ENCODE measurements at regions not wholly inside any gene's neighbourhood (a gene's known extent, or its start where the extent isn't known, plus 50 kb on each side); places are given as distances from the start of the nearest gene placed in this dataset.
"Not testable (repeated sequence)": the region's sequence is repeated elsewhere in the genome, so short reads cannot be mapped to it uniquely, and the experiment has no call there.

GRCh38 chr16:9630119-9630518 lies 538.7 kb downstream of the HAPSTR1 start:
- no peak overlapping the region for H3K4me3 ChIP-seq
- intact Hi-C loops (cut with DNase I; ENCODE audit: low total_unique reads) (no loop called here), in situ Hi-C loops (cut with MboI; ENCODE audit: low pct_ligation_motif_present in 1 of 4, low pct_unique_long_range_greater_than_20kb in 1 of 4, low sequenced_read_pairs in 3 of 4) (loop anchor here in 1 of 4 donors (25.0 kb wide), 1 partner anchor 557 kb away; the partner anchor contains the start of gene GRIN2A)
- H3K36me3 ChIP-seq, result no peaks in the 10 kb centered on the region
- no peak overlapping the region for H3K27ac ChIP-seq
- no peak for TF ChIP-seq EP300 (IDR thresholded peaks at IDR 0.05; ENCODE audit: low read depth)
- no peak for TF ChIP-seq CTCF (IDR thresholded peaks at IDR 0.05)
- no peak for TF ChIP-seq POLR2A (IDR thresholded peaks at IDR 0.05)
- no peaks in the 10 kb centered on the region for H3K4me1 ChIP-seq
- no peaks in the 10 kb centered on the region for H3K9me3 ChIP-seq
- WGBS, 2 donors (ENCODE audit: low coverage in 1 of 2), result 67 to 70% methylated on average over 3 of the region's 3 CpGs
- no peaks in the 10 kb centered on the region for H3K27me3 ChIP-seq
- no peak for DNase-seq

GRCh38 chr16:9630985-9631384 lies 539.5 kb downstream of the HAPSTR1 start:
- H3K36me3 ChIP-seq, result no peaks in the 10 kb centered on the region
- in situ Hi-C loops (cut with MboI; ENCODE audit: low pct_ligation_motif_present in 1 of 4, low pct_unique_long_range_greater_than_20kb in 1 of 4, low sequenced_read_pairs in 3 of 4), result loop anchor here in 1 of 4 donors (25.0 kb wide), 1 partner anchor 556 kb away; the partner anchor contains the start of gene GRIN2A
- H3K4me1 ChIP-seq, result no peaks in the 10 kb centered on the region
- no peaks in the 10 kb centered on the region for H3K27me3 ChIP-seq
- H3K9me3 ChIP-seq, result no peaks in the 10 kb centered on the region
- no peak for DNase-seq
- intact Hi-C loops (cut with DNase I; ENCODE audit: low total_unique reads), result no loop called here
- 86 to 90% methylated on average over 4 of the region's 4 CpGs for WGBS, 2 donors (ENCODE audit: low coverage in 1 of 2)
- H3K27ac ChIP-seq, result no peak overlapping the region
- TF ChIP-seq POLR2A (IDR thresholded peaks at IDR 0.05), result no peak
- no peak for TF ChIP-seq POLR2AphosphoS5 (IDR thresholded peaks at IDR 0.05)
- no peak for TF ChIP-seq EP300 (IDR thresholded peaks at IDR 0.05; ENCODE audit: low read depth)
- TF ChIP-seq CTCF (IDR thresholded peaks at IDR 0.05), result no peak
- H3K4me3 ChIP-seq, result no peak overlapping the region

- DNase-seq, result no peak
- no peaks in the 10 kb centered on the region for H3K36me3 ChIP-seq
- no peaks in the 10 kb centered on the region for H3K9me3 ChIP-seq
- no peaks in the 10 kb centered on the region for H3K4me1 ChIP-seq
- WGBS, 2 donors (ENCODE audit: low coverage in 1 of 2), result 73 to 79% methylated on average over 4 to 6 of the region's 6 CpGs
- intact Hi-C loops (cut with DNase I; ENCODE audit: low total_unique reads) (no loop called here), in situ Hi-C loops (cut with MboI; ENCODE audit: low pct_ligation_motif_present in 1 of 4, low pct_unique_long_range_greater_than_20kb in 1 of 4, low sequenced_read_pairs in 3 of 4) (loop anchor here in 1 of 4 donors (25.0 kb wide), 1 partner anchor 553 kb away; the partner anchor contains the start of gene GRIN2A)
- no peak overlapping the region for H3K4me3 ChIP-seq
- H3K27ac ChIP-seq, result no peak overlapping the region
- no peaks in the 10 kb centered on the region for H3K27me3 ChIP-seq
- TF ChIP-seq EP300 (IDR thresholded peaks at IDR 0.05; ENCODE audit: low read depth) (no peak), POLR2A (IDR thresholded peaks at IDR 0.05) (no peak), CTCF (IDR thresholded peaks at IDR 0.05) (no peak), POLR2AphosphoS5 (IDR thresholded peaks at IDR 0.05) (no peak)
These were observed 542.4 kb downstream of the HAPSTR1 start for GRCh38 chr16:9633844-9634243.

- H3K27ac ChIP-seq; intact Hi-C loops (cut with DNase I; ENCODE audit: low total_unique reads); H3K27me3 ChIP-seq; H3K4me1 ChIP-seq; H3K36me3 ChIP-seq; H3K4me3 ChIP-seq; H3K9me3 ChIP-seq: not testable (repeated sequence)
- 73 to 100% methylated on average over 3 to 11 of the region's 11 CpGs for WGBS, 2 donors (ENCODE audit: low coverage in 1 of 2)
- DNase-seq, result peak; percentile 9
- in situ Hi-C loops (cut with MboI; ENCODE audit: low pct_ligation_motif_present in 1 of 4, low pct_unique_long_range_greater_than_20kb in 1 of 4, low sequenced_read_pairs in 3 of 4), result loop anchor here in 1 of 4 donors (25.0 kb wide), 1 partner anchor 552 kb away; the partner anchor contains the start of gene GRIN2A
These were observed 543.8 kb downstream of the HAPSTR1 start for GRCh38 chr16:9635150-9635720.

GRCh38 chr16:9644258-9644657 lies 538.0 kb downstream of the GRIN2A start:
- no peak overlapping the region for H3K27ac ChIP-seq
- H3K27me3 ChIP-seq, result no peaks in the 10 kb centered on the region
- H3K36me3 ChIP-seq, result no peaks in the 10 kb centered on the region
- in situ Hi-C loops (cut with MboI; ENCODE audit: low pct_ligation_motif_present in 1 of 4, low pct_unique_long_range_greater_than_20kb in 1 of 4, low sequenced_read_pairs in 3 of 4) (loop anchor here in 1 of 4 donors (25.0 kb wide), 1 partner anchor 543 kb away; the partner anchor contains the start of gene GRIN2A), intact Hi-C loops (cut with DNase I; ENCODE audit: low total_unique reads) (no loop called here)
- 62 to 95% methylated on average over 3 of the region's 3 CpGs for whole genome bisulfite sequencing, 2 donors (ENCODE audit: low coverage in 1 of 2)
- H3K9me3 ChIP-seq, result peaks cover 0 to 3% of the 10 kb centered on the region in 2 donors
- no peak overlapping the region for H3K4me3 ChIP-seq
- TF ChIP-seq POLR2A (IDR thresholded peaks at IDR 0.05), result no peak
- no peak for TF ChIP-seq CTCF (IDR thresholded peaks at IDR 0.05)
- no peak for TF ChIP-seq EP300 (IDR thresholded peaks at IDR 0.05; ENCODE audit: low read depth)
- TF ChIP-seq POLR2AphosphoS5 (IDR thresholded peaks at IDR 0.05), result no peak
- DNase-seq, result no peak
- no peaks in the 10 kb centered on the region for H3K4me1 ChIP-seq
